Lung (tissue), 11 donors: ENCODE measurements at regions not wholly inside any gene's neighbourhood (a gene's known extent, or its start where the extent isn't known, plus 50 kb on each side); places are given as distances from the start of the nearest gene placed in this dataset.
A peak's percentile ranks its signal among the peaks of the same experiment; 100 is the strongest.

Experiments used
- ATAC-seq: fragments of 200-7000 bp; cut with Tn5 transposase; one replicate; pipeline ENCODE4 v1.9.1; 2020; ENCODE audit warnings: moderate number of reproducible peaks; ENCODE audit not compliant: insufficient read depth, low FRiP score
- DNase-seq, 3 donors: peaks; one replicate each; pipeline ENCODE4 v3.0.0-alpha.2; 2013 to 2017
- H3K27ac ChIP-seq, 2 donors: one replicate each; pipeline ENCODE4 v1.5.1; 2013; ENCODE audit warnings: mild to moderate bottlenecking in 2 of 2, moderate library complexity in 2 of 2, control low read depth in 1 of 2, inconsistent platforms in 1 of 2, low read depth in 1 of 2, low read length in 1 of 2
- H3K27me3 ChIP-seq, 3 donors: one replicate each; pipeline ENCODE4 v1.5.1; 2013; ENCODE audit warnings: low read length in 2 of 3; ENCODE audit not compliant: control insufficient read depth in 3 of 3, insufficient read depth in 3 of 3
- H3K36me3 ChIP-seq, 4 donors: one replicate each; pipeline ENCODE4 v1.5.1; 2013; ENCODE audit warnings: low read length in 4 of 4, mild to moderate bottlenecking in 1 of 4, moderate library complexity in 1 of 4; ENCODE audit not compliant: control insufficient read depth in 4 of 4, insufficient read depth in 4 of 4
- H3K4me1 ChIP-seq, 5 donors: one replicate each; pipeline ENCODE4 v1.5.1; 2013; ENCODE audit warnings: low read length in 5 of 5, mild to moderate bottlenecking in 2 of 5, moderate library complexity in 1 of 5; ENCODE audit not compliant: control insufficient read depth in 5 of 5, insufficient read depth in 5 of 5
- H3K4me3 ChIP-seq: one replicate; pipeline ENCODE4 v1.5.1; 2013; ENCODE audit warnings: mild to moderate bottlenecking, control low read depth, moderate library complexity
- H3K9ac ChIP-seq, 2 donors: one replicate each; pipeline ENCODE4 v1.5.1; 2013; ENCODE audit warnings: low read length in 2 of 2, control low read depth in 1 of 2; ENCODE audit not compliant: insufficient read depth in 1 of 2
- H3K9me3 ChIP-seq, 4 donors: one replicate each; pipeline ENCODE4 v1.5.1; 2013; ENCODE audit warnings: low read length in 3 of 4, mild to moderate bottlenecking in 1 of 4, moderate library complexity in 1 of 4; ENCODE audit not compliant: control insufficient read depth in 4 of 4, insufficient read depth in 3 of 4
- WGBS, 2 donors: extraction: QIAGEN DNeasy Blood & Tissue Kit; methylation state at CpG; one replicate each; pipeline ENCODE4 v1.1.7; 2013; 5-methylcytosine and 5-hydroxymethylcytosine counted together
- TF ChIP-seq, protein P1 (sequence below): IDR thresholded peaks from 2 replicates; pipeline ENCODE4 v1.5.1; 2012; ENCODE audit warnings: mild to moderate bottlenecking; ENCODE audit errors: control extremely low read depth, extremely low read depth
- donor health status: control.
- donor health status: control.
- donor health status: Bipolar disorder and iron deficiency.
- donor health status: healthy.
- donor health status: DM: yes; HTN: yes; CAD: no.

DNA sequence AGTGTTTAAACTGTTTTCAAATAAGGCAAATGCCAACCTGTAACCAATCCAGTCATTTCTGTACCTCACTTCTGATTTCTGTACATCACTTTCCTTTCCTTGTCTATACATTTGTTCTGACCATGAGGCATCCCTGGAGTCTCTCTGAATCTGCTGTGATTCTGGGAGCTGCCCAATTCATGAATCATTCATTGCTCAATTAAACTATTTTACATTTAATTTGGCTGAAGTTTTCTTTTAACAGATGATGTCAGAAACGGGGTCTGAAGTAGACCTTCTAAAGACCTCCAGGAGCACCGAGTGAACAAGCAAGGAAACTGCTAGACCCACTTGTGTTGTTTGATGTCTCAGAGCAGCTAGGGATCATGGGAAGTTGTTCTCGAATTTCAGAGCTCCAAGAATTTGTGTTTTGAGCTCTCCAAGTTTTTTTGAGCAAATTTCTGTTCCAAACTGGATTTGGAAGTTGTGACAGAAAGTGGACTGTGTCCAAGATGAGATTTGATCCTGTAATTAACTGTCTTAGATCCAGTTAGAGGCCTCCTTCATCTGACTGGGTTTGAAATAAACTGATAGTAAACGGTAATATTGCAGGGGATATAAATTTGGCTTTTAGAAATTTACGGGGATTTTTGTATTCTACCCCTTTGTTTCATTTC lies 490.8 kb upstream of the ST8SIA4 start:
- 75 to 82% methylated on average over 5 of the region's 5 CpGs for WGBS, 2 donors
- no peak overlapping the region for H3K4me3 ChIP-seq
- DNase-seq (no peak), ATAC-seq (no peak)
- no peaks in the 10 kb centered on the region for H3K27me3 ChIP-seq
- no peaks in the 10 kb centered on the region for H3K4me1 ChIP-seq
- H3K27ac ChIP-seq, result no peak overlapping the region
- H3K9ac ChIP-seq, result no peak overlapping the region
- H3K36me3 ChIP-seq, result no peaks in the 10 kb centered on the region
- H3K9me3 ChIP-seq, result no peaks in the 10 kb centered on the region
- TF ChIP-seq, protein P1, sequence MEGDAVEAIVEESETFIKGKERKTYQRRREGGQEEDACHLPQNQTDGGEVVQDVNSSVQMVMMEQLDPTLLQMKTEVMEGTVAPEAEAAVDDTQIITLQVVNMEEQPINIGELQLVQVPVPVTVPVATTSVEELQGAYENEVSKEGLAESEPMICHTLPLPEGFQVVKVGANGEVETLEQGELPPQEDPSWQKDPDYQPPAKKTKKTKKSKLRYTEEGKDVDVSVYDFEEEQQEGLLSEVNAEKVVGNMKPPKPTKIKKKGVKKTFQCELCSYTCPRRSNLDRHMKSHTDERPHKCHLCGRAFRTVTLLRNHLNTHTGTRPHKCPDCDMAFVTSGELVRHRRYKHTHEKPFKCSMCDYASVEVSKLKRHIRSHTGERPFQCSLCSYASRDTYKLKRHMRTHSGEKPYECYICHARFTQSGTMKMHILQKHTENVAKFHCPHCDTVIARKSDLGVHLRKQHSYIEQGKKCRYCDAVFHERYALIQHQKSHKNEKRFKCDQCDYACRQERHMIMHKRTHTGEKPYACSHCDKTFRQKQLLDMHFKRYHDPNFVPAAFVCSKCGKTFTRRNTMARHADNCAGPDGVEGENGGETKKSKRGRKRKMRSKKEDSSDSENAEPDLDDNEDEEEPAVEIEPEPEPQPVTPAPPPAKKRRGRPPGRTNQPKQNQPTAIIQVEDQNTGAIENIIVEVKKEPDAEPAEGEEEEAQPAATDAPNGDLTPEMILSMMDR, result no peak

DNA sequence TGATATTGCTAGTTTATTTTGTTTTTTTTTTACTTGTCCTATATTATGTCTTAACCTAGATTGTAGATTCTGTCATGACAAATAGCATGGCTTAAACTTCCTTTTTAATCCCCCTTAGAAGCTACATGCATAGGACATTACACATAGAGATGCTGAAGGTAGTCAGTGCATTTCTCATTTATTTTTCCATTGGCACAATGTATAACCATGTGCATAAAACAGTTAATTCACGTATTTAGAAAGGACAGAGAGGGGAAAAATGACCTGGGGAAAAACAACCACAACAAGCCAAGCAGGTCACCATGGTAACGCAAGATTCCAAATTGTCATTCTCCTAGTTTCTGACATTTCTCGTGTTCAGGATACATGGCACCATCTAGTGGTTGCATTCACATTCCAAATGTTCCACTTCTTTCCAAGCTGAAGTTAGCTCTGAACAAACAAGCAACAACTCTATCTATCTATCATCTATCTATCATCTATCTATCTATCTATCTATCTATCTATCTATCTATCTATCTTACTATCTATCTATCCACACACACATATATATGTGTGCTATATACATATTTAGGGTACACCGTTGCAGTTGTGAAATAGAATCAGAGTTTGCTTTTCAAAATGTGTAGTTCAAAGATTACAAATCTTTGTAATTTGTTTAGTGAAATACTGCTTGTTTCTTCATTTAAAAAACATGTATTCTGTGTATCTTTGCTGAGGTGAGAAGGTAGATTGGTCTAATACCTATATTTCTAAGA lies 487.2 kb upstream of the ST8SIA4 start:
- TF ChIP-seq, protein P1, result peak; percentile 19
- Histone ChIP-seq H3K4me1 (no peaks in the 10 kb centered on the region), H3K36me3 (no peaks in the 10 kb centered on the region), H3K27me3 (no peaks in the 10 kb centered on the region), H3K9me3 (no peaks in the 10 kb centered on the region), H3K9ac (no peak overlapping the region), H3K4me3 (no peak overlapping the region), H3K27ac (no peak overlapping the region)
- ATAC-seq (peak; percentile 47), DNase-seq (peak; percentile 64 to 85 (median 83))
- 27 to 35% methylated on average over 4 of the region's 4 CpGs for WGBS, 2 donors

DNA sequence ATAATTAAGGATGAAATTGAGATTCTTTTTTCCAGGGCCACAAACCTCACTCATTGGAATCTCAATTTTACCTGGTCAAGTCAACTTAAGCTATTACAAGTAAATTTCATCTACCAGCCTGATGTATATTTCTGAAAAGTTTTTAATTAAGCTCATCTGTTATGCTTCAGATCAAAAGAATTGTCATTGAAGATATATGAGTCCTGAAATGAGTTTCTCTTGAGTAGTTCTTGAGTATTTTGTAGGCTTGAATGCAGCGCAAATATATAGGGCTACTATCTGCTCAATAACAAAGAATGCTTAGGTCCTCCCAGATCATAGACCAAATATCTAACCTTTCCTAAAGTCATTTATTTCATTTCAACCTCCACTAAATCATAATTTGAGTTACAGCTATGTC lies 482.2 kb upstream of the ST8SIA4 start:
- H3K27ac ChIP-seq, result no peak overlapping the region
- 100% methylated on average over 1 of the region's 1 CpG for WGBS, 2 donors
- DNase-seq (no peak), ATAC-seq (no peak)
- TF ChIP-seq, protein P1, result no peak
- no peaks in the 10 kb centered on the region for H3K4me1 ChIP-seq
- no peak overlapping the region for H3K4me3 ChIP-seq
- H3K9me3 ChIP-seq, result peaks cover 0 to 2% (median 0%) of the 10 kb centered on the region in 4 donors
- H3K27me3 ChIP-seq, result no peaks in the 10 kb centered on the region
- H3K9ac ChIP-seq, result no peak overlapping the region
- H3K36me3 ChIP-seq, result no peaks in the 10 kb centered on the region
